Ishikawa (cell line): ENCODE measurements at regions not wholly inside any gene's neighbourhood (a gene's known extent, or its start where the extent isn't known, plus 50 kb on each side); places are given as distances from the start of the nearest gene placed in this dataset.

Source experiments
- CEBPB ChIP-seq: IDR thresholded peaks from 2 replicates; pipeline ENCODE4 v1.6.1; 2012
- CREB1 ChIP-seq: IDR thresholded peaks from 2 replicates; pipeline ENCODE4 v1.6.1; 2012; ENCODE audit warnings: low read depth
- EGR1 ChIP-seq: IDR thresholded peaks from 2 replicates; pipeline ENCODE4 v1.6.1; 2012
- EP300 ChIP-seq: IDR thresholded peaks from 2 replicates; pipeline ENCODE4 v1.6.1; 2012; ENCODE audit warnings: borderline replicate concordance
- FOXM1 ChIP-seq: IDR thresholded peaks from 2 replicates; pipeline ENCODE4 v1.6.1; 2012; ENCODE audit warnings: low read depth, borderline replicate concordance
- MAX ChIP-seq: IDR thresholded peaks from 2 replicates; pipeline ENCODE4 v1.6.1; 2012
- NFIC ChIP-seq: IDR thresholded peaks from 2 replicates; pipeline ENCODE4 v1.6.1; 2012
- RAD21 ChIP-seq: IDR thresholded peaks from 2 replicates; pipeline ENCODE4 v1.6.1; 2012; ENCODE audit warnings: low read depth
- REST ChIP-seq: IDR thresholded peaks from 2 replicates; pipeline ENCODE4 v1.6.1; 2012; ENCODE audit warnings: low read depth, mild to moderate bottlenecking
- TAF1 ChIP-seq: IDR thresholded peaks from 2 replicates; pipeline ENCODE4 v1.6.1; 2012; ENCODE audit warnings: low read depth, mild to moderate bottlenecking
- TCF12 ChIP-seq: IDR thresholded peaks from 2 replicates; pipeline ENCODE4 v1.6.1; 2012; ENCODE audit warnings: low read depth
- TEAD4 ChIP-seq: IDR thresholded peaks from 2 replicates; pipeline ENCODE4 v1.6.1; 2012
- USF1 ChIP-seq: IDR thresholded peaks from 2 replicates; pipeline ENCODE4 v1.6.1; 2012
- YY1 ChIP-seq: IDR thresholded peaks from 2 replicates; pipeline ENCODE4 v1.6.1; 2012; ENCODE audit warnings: low read depth
- ZBTB7A ChIP-seq: IDR thresholded peaks from 2 replicates; pipeline ENCODE4 v1.6.1; 2012; ENCODE audit warnings: low read depth

GRCh38 chr11:89616999-89617602 is 93.0 kb upstream of the TRIM77 start:
- peak; percentile 70 for TF ChIP-seq RAD21

GRCh38 chr11:89625171-89625570 is 84.9 kb upstream of the TRIM77 start:
- TF ChIP-seq RAD21 (peak; percentile 15; the same call in 1 of the 2 replicates), CREB1 (no peak)

GRCh38 chr11:89626366-89626765 is 83.7 kb upstream of the TRIM77 start:
- no peak for TF ChIP-seq TCF12
- TF ChIP-seq CREB1 = no peak
- TF ChIP-seq EP300 = no peak
- no peak for TF ChIP-seq EGR1
- TF ChIP-seq MAX = no peak
- no peak for TF ChIP-seq TEAD4
- TF ChIP-seq NFIC = no peak
- TF ChIP-seq TAF1 = no peak
- no peak for TF ChIP-seq YY1
- TF ChIP-seq USF1 = no peak
- no peak for TF ChIP-seq REST
- TF ChIP-seq RAD21 = no peak
- no peak for TF ChIP-seq ZBTB7A
- no peak for TF ChIP-seq CEBPB
- no peak for TF ChIP-seq FOXM1

GRCh38 chr11:89633135-89633705 is 76.9 kb upstream of the TRIM77 start:
- TF ChIP-seq TEAD4 (no peak), USF1 (no peak), TCF12 (no peak), CREB1 (no peak), ZBTB7A (no peak), CEBPB (no peak), EGR1 (no peak), TAF1 (no peak), RAD21 (no peak)

- TF ChIP-seq ZBTB7A = no peak
- TF ChIP-seq EGR1 = no peak
- TF ChIP-seq CREB1 = no peak
- TF ChIP-seq USF1 = no peak
- TF ChIP-seq TAF1 = no peak
- no peak for TF ChIP-seq TCF12
- no peak for TF ChIP-seq NFIC
- TF ChIP-seq REST = no peak
- no peak for TF ChIP-seq TEAD4
- no peak for TF ChIP-seq FOXM1
- TF ChIP-seq RAD21 = no peak
- TF ChIP-seq CEBPB = no peak
- TF ChIP-seq MAX = no peak
Observed at GRCh38 chr11:89660234-89660633, 49.9 kb upstream of the TRIM77 start.
